HG03159 (cell line): ENCODE measurements at regions not wholly inside any gene's neighbourhood (a gene's known extent, or its start where the extent isn't known, plus 50 kb on each side); places are given as distances from the start of the nearest gene placed in this dataset.
"Not testable (repeated sequence)": the region's sequence is repeated elsewhere in the genome, so short reads cannot be mapped to it uniquely, and the experiment has no call there.

ENCODE experiments used
- ATAC-seq: cut with Tn5 transposase; IDR thresholded peaks from one replicate; pipeline ENCODE4 v1.9.1; 2021; ENCODE audit warnings: mild to moderate bottlenecking, moderate library complexity; ENCODE audit not compliant: unreplicated experiment

- ATAC-seq: no peak
Measured at GRCh38 chr9:3773362-3774060, 247.7 kb upstream of the RFX3 start.

- no peak for ATAC-seq
Measured at GRCh38 chr9:3769646-3770045, 243.8 kb upstream of the RFX3 start.

GRCh38 chr9:3768712-3769457 lies 243.1 kb upstream of the RFX3 start:
- no peak for ATAC-seq

GRCh38 chr9:3768286-3768685 lies 242.5 kb upstream of the RFX3 start:
- no peak for ATAC-seq

- no peak for ATAC-seq
Measured at GRCh38 chr9:3762076-3762475, 236.3 kb upstream of the RFX3 start.

GRCh38 chr9:3760031-3760430 lies 234.2 kb upstream of the RFX3 start:
- no peak for ATAC-seq

- no peak for ATAC-seq
Measured at GRCh38 chr9:3758816-3759576, 233.2 kb upstream of the RFX3 start.

GRCh38 chr9:3756071-3756470 lies 230.3 kb upstream of the RFX3 start:
- no peak for ATAC-seq

- no peak for ATAC-seq
Measured at GRCh38 chr9:3751125-3751758, 225.4 kb upstream of the RFX3 start.

- no peak for ATAC-seq
Measured at GRCh38 chr9:3750321-3750720, 224.5 kb upstream of the RFX3 start.

- ATAC-seq: no peak
Measured at GRCh38 chr9:3746296-3747275, 220.8 kb upstream of the RFX3 start.

GRCh38 chr9:3743901-3744413 lies 218.2 kb upstream of the RFX3 start:
- no peak for ATAC-seq

GRCh38 chr9:3742586-3742985 lies 216.8 kb upstream of the RFX3 start:
- no peak for ATAC-seq

GRCh38 chr9:3741729-3742128 lies 215.9 kb upstream of the RFX3 start:
- ATAC-seq: no peak

GRCh38 chr9:3740690-3741419 lies 215.1 kb upstream of the RFX3 start:
- no peak for ATAC-seq

GRCh38 chr9:3736161-3736560 lies 210.4 kb upstream of the RFX3 start:
- ATAC-seq: no peak

GRCh38 chr9:3735251-3735650 lies 209.4 kb upstream of the RFX3 start:
- ATAC-seq: no peak

- ATAC-seq: not testable (repeated sequence)
Measured at GRCh38 chr9:3733527-3734262, 207.9 kb upstream of the RFX3 start.

GRCh38 chr9:3733039-3733408 lies 207.2 kb upstream of the RFX3 start:
- ATAC-seq: no peak
